Ureter (tissue), 1 donor: ENCODE measurements at regions not wholly inside any gene's neighbourhood (a gene's known extent, or its start where the extent isn't known, plus 50 kb on each side); places are given as distances from the start of the nearest gene placed in this dataset.

Experiments used
- DNase-seq: peaks from one replicate; pipeline ENCODE4 v3.0.0-alpha.2; 2020; ENCODE audit warnings: low spot score
- donor health status: DM: yes; HTN: yes; CAD: no.

DNA sequence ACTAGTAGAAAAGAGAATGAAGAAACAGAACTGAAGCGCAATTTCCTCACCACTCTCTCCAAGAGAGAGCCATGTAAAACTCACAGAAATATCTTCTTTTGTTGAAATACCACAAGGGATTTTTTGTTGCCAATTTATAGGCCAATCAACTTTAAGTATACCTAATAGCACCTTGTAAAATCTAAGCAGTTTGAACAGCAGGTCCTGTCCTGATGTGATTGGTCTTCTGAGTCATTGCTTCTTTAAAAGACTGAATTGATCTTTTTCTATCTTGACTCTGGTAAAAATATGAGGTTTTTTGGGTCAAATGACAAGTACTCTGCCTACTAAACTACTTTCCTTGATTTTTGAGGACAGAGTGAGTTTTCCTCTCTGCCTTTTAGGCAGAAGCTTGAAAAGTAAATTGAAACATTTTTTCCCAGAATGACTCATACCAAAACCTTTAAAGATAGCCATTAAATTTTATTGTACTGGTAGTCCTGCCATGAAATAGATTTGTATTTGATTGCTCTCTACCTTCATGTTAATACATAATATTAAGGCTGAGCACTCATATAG, 343.9 kb upstream of the CBLB start:
- DNase-seq, result no peak

DNA sequence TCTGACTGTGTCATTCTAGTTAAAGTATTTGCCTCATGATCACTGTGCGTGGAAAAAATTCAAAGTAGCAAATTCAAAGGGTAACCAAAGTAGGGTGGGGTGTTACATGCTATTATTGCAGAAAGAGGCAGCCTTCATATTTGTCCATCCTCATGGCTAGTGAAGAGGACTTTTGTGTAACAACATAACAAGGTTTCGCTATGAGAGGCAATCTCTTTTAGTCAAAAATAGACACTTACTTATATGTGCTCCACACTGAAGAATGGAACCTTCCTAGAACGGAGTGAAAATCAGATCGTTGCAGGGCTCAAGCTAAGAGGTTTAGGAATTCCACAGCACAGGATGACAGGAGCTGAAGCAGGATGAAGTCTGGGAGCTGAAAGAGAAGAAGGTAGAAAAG, 345.1 kb upstream of the CBLB start:
- no peak for DNase-seq

GRCh38 chr3:106214641-106215040, 345.8 kb upstream of the CBLB start:
- no peak for DNase-seq

DNA sequence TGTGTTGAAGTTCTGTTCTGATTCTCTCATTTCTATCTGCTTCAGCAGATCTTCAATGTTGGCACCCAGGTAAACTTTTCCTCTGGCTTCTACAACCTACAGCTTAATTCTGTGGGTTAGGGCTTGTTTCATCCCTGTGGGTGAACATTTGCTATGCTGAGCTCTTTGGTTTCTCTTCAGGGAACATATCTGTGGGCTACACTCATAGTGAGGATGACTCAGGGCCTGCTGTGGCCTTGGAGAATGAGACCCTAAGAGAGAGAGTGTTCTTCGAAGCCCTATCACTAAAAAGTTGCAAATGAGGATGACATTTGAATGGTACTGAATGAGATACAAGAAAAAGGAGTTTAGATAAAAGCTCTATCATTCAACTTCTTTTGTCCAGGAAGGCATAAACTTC, 346.2 kb upstream of the CBLB start:
- no peak for DNase-seq

DNA sequence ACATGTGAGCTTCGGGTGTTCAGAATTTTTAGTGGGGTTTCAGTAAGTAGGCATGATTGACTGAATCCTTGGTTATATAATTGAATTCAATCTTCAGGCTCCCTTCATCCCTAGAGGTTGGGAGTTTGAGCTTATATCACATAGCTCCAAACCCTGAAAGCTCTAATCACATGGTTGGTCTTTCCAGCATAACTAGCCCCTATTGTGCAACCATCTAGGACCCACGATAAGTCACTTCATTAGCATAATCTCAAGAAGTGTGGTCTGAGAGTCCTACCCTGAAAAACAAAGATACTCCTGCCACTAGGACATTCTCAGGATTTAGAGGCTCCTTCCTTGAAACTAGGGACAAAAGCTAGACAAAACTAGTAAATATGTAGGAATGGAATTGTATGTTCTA, 348.9 kb upstream of the CBLB start:
- no peak for DNase-seq

- no peak for DNase-seq
These were observed 358.3 kb upstream of the CBLB start for GRCh38 chr3:106227068-106227467.

GRCh38 chr3:106228271-106228670, 359.5 kb upstream of the CBLB start:
- no peak for DNase-seq

GRCh38 chr3:106229495-106230278, 360.9 kb upstream of the CBLB start:
- DNase-seq, result no peak

DNA sequence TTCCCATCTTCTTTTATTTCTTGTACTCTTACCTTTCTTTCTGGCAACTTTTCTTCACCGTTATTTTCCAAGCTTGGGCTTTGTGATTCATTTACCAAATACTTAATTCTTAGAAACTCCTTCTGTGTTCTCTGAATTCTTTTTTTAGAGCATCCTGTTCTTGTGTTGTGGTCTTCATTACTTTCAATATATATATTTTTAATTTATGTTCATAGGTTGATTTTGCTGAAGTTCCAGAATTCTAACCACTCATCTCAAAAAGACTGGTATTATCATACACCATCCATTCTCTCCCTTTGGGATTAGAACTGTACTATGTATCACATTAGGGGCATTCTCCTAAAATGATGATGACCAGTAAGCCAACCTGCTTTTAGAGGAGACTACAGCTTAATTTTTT, 362.3 kb upstream of the CBLB start:
- DNase-seq, result no peak

DNA sequence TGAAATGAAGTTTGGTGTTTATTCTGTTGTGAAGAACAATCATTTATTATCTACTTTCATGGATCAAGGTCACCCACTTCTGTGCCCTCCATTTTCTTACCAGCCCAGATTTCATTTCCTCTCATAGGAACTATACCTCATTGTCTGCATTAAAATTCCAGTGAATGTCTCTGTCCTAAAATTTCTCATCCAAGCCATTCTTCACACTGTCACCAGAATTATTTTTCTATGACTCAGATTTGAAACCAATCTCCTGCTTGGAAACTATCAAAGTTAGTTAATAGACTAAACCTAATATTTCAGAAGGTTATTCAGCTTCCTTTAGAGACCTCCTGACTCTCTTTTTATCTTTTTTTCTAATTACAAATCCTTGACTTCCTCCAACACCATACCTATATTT, 364.1 kb upstream of the CBLB start:
- no peak for DNase-seq

GRCh38 chr3:106239195-106239697, 370.4 kb upstream of the CBLB start:
- no peak for DNase-seq

- DNase-seq, result no peak
These were observed 372.8 kb upstream of the CBLB start for GRCh38 chr3:106241593-106241992.

DNA sequence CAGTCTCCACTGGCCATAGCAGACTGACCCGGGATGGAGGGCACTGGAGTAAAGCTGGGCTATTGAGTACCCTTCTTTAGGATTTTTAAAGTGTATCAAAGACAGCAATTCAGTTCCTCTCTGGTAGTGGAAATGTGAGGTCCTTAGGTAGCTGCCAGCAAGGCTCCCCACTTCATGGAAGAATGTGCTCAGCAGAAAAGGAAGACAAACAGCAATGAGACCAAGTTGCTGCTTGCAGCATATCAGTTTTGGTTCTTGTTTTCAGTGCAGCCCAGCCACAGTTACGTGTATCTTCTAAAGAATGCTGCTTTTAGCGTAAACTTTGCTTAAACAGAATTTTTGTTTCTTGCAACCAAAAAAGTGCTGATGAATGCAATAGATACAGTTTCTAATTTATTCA, 374.0 kb upstream of the CBLB start:
- no peak for DNase-seq

GRCh38 chr3:106245400-106245799, 376.6 kb upstream of the CBLB start:
- DNase-seq, result no peak

DNA sequence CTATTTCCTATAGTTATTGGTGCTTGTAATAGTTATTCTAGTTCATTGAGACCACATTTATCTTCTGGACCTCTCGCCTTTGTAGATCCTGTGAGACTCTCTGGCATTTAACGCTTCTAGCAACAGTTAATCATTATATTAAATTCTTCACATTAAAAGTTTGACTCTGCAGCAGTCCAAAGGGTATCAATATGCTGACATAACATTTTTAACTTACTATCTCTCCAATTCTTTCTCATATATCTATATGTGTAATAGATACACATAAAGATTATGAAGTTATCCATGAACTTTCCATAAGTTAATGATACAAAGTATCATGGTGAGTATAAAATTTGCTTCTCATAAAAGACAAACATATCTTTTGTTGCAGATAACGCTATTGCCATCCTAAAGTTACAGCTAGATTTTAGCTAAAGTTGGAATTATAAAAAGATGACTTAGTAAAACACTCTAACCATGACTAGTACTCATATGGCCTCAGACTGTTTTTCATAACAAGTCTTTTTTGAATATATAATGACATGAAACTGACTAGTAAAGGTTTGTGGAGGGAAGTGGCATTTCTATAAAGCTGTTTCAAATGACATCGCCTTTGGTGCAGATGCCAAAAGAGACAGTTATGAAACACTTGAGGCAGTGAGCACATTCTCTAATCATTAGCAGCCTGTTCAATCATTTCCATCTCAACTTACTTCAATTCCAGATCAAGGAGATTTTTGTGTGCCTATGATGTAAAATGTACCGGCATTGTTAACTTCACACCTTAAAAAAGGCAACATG, 379.3 kb upstream of the CBLB start:
- no peak for DNase-seq

- DNase-seq, result no peak
These were observed 380.3 kb upstream of the CBLB start for GRCh38 chr3:106249159-106249558.

DNA sequence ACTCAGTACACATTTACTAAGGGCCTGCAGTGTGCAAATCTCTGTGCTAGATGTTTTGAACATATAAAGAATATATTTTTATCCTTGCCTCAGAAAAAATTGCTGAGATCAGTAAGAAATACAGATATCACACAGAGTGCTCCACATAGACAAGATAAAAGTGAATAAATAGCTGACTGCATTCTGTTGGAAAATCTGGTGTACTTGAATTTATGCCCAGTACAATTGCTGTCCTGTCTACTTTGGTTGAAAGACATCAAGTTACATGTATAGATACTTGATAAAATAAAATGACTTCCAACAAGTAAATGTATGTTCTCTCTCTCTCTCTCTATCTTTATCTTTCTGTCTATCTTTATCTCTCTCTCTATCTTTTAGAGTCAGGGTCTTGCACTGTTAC, 381.2 kb upstream of the CBLB start:
- DNase-seq, result no peak

DNA sequence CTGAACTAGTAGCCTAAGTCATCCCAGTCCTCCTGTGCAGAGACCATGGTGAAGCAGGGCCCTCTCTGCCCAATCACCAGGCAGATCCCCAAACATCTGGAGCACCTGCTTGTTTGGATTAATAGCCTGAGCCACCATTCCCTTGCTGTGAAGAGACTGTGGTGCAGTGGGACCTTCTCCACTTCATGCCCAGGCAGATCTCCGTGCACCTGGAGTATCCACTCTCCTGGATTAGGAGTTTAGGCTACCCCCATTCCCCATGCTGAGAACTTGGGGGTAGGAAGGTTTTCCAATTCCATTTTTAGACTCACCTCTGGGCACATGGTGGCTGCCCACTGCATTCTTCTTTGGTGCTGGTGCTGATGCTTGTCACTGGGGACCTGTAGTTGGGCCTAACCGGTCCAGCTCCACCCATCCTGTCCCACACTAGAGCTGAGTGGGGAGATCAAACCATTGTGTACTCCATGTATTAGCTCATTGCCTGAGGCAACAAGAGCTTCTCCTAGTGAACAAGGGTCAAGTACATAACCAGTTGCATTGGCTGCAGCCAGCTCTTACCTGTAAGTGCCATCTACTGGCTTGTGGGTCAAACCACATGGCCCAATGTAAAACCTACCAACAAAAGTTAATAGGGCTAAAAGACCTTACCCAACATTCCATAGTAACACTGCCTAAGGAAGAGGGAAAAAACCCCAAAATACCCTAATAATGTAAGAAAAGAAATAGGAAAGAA, 382.5 kb upstream of the CBLB start:
- no peak for DNase-seq

GRCh38 chr3:106255870-106256248, 387.0 kb upstream of the CBLB start:
- no peak for DNase-seq

DNA sequence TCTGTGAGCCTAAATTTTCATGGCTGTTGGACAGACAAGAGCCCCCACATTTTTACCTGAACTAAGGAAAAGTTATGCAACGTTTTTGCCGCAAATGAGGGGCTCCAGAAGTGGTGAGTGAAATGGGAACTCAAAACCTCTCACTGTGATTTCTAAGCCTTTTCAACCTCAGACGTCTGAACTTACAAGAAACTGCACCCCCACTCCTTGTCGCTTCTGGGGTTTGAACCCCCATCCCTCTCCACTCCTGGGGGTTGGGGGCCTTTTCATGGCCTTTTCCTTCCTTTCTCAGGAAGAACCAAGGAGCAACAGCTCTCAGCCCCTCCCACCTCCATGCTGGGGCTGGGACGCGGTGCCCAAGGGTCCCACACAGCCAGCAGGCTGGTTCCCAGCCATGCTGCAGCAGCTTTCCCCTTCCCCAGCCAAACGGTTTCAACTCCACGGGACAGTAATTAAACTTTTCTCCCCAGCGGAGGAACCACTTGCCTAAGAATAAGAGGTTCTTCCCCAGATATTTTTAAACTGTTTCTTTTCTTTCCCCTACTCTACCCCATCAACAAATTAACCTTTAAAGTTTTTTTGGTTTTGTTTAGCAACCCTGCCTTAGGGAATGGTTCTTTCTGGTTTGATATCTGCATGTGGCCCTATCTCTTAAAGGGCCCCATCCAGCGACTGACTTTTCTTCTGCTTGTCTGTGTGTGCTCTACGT, 387.6 kb upstream of the CBLB start:
- no peak for DNase-seq

DNA sequence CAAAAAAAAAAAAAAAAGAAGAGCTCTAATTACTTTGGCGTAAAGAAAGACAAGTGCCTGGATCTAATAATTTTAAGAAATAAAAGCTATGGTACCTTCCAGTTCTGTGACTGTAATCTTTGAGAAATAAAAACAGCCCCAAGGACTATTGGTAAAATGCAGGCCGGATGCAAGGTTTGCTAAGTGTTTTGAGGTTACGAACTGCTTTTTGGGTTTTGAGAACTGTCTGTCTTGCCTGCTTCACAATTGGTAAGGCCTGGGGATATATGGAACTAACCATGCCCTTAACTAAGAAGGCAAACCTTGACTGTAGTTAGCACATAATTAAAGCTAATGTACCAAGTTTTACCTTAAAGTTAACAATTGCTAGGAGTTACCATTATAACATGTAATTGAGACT, 388.4 kb upstream of the CBLB start:
- no peak for DNase-seq

DNA sequence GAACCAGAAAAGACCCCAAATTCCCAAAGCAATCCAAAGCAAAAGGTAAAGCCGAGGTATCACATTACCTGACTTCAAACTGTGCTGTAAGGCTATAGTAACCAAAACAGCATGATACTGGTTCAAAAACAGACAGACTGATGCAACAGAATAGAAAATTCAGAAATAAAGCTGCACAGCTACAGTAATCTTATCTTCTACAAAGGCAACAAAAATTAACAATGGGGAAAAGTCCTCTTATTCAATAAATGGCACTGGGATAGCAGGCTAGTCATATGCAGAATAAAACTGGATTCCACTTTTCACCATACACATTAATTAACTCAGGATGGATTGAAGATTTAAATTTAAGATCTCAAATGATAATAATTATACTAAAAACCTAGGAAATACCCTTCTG, 392.6 kb upstream of the CBLB start:
- no peak for DNase-seq
